NCI-H2029 (cell line): ENCODE measurements at regions not wholly inside any gene's neighbourhood (a gene's known extent, or its start where the extent isn't known, plus 50 kb on each side); places are given as distances from the start of the nearest gene placed in this dataset.
"Not testable (repeated sequence)": the region's sequence is repeated elsewhere in the genome, so short reads cannot be mapped to it uniquely, and the experiment has no call there.

ENCODE experiments used
- DNase-seq: peaks from one replicate; lab custom pipeline; 2025; lab: John Stamatoyannopoulos, UW

DNA sequence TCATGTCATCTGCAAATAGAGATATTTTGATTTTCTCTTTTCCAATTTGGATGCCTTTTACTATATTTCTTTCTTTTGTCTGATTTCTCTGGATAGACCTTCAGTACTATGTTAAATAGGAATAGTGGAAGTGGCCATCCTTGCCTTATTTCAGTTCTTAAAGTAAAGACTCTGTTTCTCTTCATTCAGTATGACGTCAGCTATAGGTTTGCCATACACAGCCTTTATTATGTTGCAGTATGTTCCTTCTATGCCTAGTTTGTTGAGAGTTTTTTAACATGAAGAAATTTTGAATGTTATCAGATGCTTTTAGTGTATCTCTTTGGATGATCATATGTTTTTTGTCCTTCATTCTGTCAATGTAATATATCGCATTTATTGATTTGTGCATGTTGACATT, 566.7 kb upstream of the ROBO1 start:
- no peak for DNase-seq

DNA sequence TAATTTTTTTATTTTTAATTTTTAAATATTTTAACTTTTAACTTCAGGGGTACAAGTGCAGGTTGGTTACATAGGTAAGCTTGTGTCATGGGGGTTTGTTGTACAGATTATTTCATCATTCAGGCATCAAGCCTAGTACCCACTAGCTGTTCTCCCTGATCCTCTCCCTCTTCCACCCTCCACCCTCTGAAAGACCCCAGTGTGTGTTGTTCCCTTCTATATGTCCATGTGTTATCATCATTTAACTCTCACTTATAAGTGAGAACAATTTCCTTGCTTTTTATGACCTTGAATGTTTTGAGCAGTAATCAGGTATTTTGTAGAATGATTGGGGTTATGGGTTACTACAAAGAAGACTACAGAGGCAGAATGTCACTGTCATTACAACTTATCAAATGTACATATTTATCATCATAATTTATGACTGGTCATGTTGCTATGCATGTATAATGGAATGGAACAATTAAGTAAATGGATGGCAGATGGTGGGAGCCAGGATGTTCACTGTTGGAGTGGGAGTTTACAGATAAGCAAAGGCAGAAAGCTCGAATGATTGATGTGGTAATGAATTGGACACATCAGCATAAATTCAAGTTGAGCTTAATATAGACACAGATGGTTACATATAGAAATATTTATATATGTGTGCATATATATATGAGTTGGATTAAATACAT, 563.8 kb upstream of the ROBO1 start:
- DNase-seq: no peak

DNA sequence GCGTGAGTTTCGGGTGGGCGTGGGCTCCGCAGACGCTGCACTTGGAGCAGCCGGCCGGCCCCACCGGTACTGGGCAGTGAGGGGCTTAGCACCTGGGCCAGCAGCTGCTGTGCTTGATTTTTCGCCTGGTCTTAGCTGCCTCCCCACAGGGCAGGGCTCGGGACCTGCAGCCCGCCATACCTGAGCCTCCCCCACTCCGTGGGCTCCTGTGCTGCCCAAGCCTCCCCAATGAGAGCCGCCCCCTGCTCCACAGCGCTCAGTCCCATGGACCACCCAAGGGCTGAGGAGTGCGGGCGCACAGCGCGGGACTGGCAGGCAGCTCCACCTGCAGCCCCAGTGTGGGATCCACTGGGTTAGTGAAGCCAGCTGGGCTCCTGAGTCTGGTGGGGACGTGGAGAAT, 546.7 kb upstream of the ROBO1 start:
- not testable (repeated sequence) for DNase-seq

DNA sequence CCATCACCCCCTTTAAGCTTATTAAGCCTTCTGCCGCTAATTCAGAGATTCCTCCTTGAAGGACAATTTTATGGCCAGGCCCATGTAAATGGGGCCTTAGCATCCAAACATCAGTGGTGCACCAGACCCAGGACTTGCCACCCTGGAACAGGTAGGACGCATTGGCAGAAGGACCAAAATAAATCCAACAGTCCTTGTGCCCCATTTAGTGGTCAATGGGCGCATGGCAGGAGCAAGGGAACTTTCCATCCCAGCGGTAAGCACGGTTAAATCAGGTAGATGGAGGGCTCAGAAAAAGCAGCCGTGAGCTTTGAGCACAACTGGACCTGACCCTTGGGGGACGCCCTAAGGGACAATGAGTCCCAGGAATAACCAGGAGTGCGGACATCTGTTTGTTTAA, 540.8 kb upstream of the ROBO1 start:
- no peak for DNase-seq

DNA sequence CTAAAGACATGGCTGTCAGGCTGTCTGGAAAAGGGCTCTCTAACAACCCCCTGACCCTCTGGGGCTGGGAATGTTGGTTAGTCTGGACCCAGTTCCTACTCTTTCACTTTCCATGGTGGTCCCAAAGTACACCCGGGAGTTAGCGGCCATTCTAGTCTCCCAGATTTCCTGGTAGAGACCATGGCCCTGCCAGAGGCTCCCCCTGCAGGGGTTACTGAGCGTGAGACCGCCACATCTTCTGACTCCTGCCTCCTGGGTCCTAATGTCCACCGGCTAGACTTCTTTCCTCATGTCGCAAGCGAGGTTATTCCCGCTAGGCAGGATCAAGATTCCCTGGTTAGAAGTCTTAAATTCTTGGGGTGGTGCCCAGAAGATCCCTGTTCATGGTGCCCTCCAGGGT, 540.0 kb upstream of the ROBO1 start:
- DNase-seq: no peak

DNA sequence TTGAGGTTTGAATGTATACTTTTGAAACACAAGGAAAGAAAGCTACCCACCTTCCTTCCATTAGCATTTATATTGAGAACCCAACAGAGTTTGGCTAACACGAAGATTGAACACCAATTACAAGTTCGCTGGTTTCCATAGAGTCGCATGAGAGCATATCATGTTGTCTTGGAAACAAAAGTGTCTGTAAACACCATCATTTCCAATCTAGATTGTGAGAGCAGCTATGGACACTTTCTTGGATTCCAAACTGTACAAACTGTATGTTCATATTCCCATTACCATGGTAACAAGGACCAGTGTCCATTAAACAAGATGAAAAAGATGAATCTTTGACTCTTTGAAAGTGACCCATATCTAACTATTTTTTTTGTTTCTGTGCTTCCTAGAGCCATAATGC, 529.9 kb upstream of the ROBO1 start:
- no peak for DNase-seq

DNA sequence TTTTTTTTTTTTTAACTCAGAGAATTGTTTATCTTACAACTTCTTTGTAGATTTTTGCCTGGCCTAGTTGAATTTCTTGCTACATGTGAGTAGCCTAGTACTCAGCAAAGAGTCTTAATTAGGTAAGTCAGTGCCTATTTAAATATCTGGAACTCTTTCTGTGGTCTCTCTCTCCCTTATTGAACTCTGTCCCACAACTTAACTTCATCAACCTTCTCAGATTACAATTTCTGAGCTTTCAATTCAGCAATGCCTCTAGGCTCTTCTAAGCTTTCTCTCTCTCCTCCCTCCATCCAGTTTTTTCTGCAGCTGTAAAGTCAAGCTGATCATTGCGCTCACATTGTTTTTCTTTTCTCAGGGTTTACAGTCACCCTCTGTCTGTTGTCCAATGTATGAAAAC, 517.6 kb upstream of the ROBO1 start:
- DNase-seq: no peak

DNA sequence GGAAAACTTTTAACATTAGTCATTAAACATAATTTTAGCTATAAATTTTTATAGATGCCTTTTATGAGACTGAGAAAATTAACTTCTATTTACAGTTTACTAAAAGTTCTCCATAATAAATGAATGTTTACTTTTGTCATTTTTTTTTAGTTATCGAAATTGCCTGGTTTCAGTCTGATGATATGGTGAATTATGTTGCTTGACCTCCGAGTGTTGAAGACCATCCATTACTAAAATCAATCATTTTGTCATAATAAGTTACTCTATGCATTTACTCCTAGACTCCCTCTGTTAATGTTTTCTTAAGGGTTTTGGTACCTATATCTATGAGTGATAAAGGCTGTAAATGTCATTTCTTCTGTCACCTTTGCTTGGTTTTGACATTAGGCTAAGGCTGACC, 516.0 kb upstream of the ROBO1 start:
- DNase-seq: no peak

DNA sequence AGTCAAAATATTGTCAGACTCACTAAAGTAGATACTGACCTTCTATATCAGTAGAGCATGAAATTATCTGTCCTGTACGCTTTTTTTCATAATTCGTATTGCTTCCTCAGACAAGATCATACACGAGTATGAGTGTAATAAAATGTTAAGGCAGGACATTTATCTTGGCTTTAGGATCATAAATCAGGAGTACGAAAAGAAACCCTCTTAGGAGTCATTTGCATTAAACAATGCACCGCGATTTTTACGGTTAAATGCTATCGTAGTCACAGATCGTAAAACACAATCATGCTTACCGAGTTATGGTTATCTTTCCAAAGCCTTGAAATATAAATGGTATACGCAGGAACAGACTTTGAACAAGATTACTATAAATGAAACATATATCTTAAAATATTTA, 510.3 kb upstream of the ROBO1 start:
- DNase-seq: no peak

DNA sequence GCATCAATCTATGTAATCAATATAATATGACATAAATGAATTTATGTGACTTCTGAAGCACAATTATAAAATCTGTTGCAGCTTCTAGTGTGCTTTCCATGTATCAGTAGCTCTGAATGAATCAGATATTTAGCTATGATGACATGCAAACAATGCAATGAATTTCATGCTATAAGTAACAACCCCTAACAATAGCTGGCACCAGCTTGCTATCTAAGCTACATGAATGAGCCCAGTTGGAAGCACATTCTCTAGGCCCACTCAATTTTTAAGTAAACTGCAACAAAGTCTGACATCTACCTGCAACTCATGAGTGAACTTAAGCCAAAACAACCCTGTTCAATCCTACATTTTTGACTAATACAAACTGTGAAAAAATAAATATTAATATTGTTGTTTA, 507.3 kb upstream of the ROBO1 start:
- DNase-seq: no peak

DNA sequence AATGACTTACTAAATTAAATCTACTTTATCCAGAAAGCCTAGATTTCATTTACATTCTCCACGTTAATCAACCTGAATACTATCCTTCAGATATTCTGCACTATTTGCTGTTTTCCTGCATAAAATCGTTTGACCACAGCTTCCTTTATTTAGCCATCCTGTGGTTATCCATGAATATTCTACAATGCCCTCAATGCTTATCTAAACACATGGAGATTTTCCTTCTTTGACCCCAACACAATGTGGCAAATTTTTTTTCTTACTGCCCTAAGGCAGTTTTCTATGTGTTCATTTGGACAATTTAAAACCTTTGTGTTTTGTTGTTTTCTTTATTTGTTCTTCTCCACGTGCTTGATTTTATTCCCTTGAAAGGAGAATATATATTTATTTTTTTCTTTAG, 495.5 kb upstream of the ROBO1 start:
- DNase-seq: no peak

DNA sequence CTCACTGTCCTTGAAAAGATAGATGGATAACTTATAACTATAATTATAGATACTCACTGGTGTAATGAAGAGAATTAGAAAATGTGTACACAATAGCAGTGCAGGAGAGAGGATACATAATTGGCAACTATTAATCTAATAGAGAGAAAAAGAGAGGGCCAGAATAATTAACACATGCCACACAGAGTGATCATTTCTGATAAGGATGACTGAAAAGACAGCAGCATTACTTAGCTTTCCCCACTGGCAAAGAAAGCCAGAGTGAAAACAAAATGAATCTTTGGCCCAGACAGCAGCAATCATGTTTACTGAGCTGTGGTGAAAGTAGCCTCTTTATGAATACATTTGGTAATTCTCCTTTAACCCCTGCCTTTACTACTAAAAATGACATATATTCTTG, 493.3 kb upstream of the ROBO1 start:
- DNase-seq: no peak

DNA sequence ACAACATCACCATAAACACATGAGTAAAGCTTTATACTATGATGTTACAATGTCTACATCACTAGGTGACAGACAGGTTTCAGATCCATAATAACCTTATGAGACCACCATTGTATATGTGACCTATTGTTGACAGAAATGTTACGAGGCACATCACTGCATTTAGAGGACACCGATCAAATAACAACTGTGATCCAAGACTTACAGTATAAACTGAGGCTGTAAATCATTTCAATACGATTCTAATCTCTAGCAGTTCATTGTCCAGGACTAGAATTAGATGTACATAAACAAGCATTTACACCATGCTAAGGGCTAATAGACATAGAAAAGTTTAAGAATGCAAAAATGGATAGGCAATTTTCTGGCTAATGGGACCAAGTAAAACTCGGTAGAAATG, 491.9 kb upstream of the ROBO1 start:
- no peak for DNase-seq

DNA sequence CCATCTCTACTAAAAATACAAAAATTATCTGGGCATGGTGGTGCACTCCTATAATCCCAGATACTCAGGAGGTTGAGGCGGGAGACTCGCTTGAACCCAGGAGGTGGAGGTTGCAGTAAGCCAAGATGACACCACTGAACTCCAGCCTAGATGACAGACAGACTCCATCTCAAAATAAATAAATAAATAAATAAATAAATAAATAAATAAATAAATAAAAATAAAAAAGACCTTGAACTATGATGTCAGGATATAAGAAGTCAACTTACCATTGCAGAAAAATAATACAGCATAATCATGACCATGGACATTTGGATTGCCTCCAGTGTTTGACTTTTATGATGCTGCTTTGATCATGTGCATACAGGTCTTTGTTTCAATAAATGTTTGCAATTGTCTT, 484.3 kb upstream of the ROBO1 start:
- DNase-seq: no peak

DNA sequence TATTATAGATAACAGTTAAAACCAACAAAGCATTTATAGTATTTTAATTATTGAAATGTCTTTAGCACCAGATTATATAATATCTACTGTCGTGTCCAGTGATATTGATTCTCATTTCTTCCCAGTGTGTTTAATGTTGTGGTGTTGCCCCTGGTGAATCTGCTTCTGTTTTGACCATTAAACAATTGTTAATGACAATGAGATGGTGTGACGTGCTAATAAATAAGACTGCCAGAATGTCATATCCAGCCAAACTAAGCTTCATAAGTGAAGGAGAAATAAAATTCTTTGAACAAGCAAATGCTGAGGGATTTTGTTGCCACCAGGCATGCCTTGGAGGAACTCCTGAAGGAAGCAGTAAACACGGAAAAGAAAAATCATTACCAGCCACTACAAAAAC, 480.0 kb upstream of the ROBO1 start:
- no peak for DNase-seq

DNA sequence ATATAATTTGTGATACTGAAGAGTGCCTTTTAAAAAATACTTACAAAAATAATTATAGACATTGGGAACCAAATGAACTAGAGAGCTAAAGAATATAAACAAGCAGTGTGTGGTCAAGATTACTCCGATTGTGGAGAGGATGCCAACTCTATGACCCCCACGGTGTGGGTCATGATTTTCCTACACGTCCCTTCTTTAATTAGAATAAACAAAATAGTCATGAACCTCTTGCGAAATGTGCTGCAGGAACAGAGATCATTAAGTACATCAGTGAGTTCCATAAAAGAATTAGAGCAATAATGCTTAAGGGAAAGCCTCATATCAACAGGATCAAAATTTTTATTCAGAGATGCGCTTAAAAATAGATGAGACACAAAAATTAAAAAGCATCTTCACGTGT, 476.6 kb upstream of the ROBO1 start:
- no peak for DNase-seq

DNA sequence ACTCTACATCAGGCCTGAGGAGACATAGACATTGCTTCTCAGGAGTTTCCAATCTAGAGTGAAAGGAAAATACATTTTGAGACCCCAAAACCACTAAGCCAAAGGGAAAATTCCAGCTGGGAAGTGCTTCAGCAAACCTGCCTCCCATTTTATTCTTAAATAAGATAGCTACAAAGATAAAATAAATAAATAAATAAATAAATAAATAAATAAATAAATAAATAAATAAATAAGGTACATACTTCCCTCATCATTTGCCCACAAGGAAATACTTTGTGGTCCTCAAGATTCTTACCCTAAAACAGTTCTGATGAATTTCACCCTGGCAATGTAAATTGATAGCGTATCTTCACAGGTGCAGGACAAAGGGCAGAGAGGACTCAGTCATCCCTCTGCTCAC, 474.0 kb upstream of the ROBO1 start:
- no peak for DNase-seq

DNA sequence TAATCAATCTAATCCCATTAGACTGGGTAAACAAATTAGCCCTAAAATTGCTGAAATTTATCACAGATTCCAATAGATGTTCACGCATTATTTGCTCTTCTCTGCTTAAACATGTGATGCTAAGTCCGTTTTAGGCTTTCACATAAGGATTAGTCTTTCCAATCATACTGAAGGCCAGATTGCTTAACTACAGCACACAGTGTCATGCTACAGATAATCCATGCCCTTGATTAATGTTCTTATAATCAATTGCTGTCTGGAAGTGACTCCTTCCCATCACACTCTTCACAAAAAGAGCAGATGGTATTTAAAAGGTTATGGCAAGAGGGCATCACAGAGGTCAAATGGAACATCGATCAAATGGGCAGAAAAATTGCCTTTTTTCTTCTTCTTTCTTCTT, 471.5 kb upstream of the ROBO1 start:
- no peak for DNase-seq

DNA sequence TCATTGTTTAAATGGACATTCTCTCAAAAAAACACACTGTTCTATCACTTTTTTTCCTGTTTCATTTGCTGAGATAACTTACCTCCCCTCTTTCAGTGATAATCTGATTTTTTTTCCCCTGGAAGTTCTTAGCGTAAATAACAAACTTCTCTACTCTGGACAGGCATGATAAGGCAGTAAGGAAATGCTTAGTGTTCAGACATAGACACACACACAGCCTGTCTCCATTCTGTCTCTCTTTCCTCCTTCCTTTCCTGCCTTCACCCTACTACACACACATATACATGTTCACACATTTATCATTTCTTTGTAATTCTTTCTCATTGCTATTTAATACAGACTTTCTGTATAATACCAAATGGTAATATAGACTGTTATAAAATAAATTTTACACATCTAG, 470.8 kb upstream of the ROBO1 start:
- DNase-seq: no peak

DNA sequence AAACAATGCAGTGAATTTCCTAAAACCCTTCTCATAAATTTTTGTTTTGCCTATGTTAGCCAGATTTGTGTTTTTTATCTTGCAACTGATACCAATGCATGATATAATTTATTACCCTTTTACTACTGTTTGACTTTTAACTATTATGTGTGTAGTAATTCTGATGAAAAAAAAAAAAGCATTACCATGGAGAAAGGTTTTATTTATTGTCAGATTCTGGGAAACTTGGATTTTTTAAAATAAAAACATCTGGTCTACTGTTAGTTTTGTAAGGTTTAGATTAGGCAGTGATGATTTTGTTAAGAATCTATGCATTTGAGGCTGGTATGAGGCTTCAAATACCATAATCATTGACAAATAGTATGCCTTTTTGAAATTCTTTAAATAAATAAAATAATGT, 470.4 kb upstream of the ROBO1 start:
- no peak for DNase-seq

DNA sequence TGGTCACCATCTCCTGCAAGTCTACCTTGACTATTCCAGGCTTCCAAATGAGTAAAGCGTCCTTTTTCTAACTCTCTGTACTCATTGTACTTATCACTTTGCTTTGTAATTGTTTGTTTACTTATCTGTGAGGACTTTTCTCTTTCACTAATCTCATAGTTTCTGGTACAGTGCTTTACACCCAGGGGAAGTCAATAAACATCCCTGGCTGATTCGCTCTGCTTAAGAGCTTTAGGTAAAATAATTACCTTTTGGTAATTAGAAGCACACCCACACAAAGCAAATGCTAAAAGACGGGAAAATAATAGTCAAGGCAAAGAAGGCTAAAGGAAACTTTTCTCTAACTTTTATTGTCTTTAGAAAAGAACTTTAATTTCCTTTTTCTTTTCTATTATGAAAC, 466.9 kb upstream of the ROBO1 start:
- no peak for DNase-seq

DNA sequence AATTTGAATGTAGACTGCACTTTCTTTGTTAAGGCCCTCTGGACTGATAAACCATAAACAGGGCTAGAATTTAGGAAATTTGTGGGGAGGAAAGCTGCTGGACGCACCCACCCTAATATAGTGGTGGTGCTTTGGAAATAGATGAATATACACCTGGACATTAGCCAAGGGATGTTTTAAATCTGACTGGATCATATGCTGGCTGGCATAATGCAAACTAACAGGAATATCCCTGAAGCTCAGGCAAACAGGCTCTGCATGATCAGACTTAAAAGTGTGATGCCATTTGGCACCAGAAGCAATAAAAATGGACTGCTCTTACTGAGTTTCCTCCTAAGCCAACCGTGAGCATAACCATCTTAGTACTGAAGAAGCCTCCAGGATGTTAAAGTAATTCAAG, 465.8 kb upstream of the ROBO1 start:
- DNase-seq: no peak

DNA sequence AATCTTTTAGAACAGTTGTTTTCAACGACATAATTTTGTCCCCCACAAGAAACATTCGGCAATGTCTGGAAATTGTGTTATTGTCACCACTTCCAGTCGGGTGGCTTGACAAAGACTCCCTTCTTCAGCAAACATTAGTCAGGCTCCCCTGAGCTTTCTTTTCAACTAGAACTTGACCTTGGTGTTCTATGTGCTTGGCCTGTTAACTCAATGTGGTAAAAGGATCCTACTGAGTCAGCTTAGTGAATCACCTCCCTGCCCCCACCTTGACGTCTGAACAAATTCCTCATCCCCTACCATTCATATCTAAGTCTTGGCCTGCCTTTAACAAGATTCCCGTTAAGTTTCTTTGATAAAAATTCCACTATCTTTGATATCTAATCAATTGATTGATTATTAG, 465.0 kb upstream of the ROBO1 start:
- DNase-seq: no peak

DNA sequence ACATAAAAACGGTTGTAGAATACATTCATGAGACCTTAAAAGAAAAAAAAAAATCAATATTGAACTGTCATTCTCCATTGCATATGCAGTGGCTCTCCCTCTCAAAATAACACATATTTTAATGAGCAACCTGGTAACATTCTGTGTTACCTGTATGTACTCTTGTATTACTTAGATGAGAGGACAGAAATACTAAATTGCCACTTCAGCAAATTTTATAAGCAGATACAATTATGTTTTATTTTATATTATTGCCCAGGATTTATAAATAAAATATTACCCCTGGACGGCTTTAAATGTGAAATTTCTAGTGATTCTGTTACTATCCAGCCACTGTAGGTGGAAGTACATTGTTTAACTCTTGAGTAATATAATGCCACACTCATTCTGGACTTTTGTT, 463.2 kb upstream of the ROBO1 start:
- DNase-seq: no peak

DNA sequence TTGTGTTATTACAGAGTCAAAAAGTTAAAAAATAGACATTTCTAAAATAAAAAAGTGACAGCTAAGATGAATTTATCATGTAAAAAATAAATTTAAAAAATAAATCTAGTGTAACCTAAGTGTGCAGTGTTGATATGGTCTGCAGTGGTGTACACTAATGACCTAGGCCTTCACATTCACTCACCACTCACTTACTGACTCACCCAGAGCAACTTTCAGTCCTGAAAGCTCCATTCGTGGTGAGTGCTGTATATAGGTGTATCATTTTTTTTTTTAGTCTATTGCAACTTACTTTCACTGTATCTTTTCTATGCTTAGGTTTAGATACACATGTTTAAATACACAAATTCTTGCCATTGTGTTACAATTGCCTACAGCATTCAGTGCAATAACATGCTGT, 459.4 kb upstream of the ROBO1 start:
- DNase-seq: no peak
